NB4 (cell line): ENCODE measurements at regions not wholly inside any gene's neighbourhood (a gene's known extent, or its start where the extent isn't known, plus 50 kb on each side); places are given as distances from the start of the nearest gene placed in this dataset.

Source experiments
- CTCF ChIP-seq: IDR thresholded peaks from one replicate; pipeline ENCODE4 v1.5.1; 2012; ENCODE audit warnings: low read depth, low read length
- MYC ChIP-seq: IDR thresholded peaks from 2 replicates; pipeline ENCODE4 v1.6.1; 2011; ENCODE audit warnings: low read depth, low read length
- POLR2A ChIP-seq: IDR thresholded peaks from 2 replicates; pipeline ENCODE4 v1.6.1; 2011; ENCODE audit warnings: mild to moderate bottlenecking; ENCODE audit not compliant: insufficient read length; ENCODE audit errors: extremely low read depth
- TF ChIP-seq, protein P1 (sequence below): IDR thresholded peaks from 2 replicates; pipeline ENCODE4 v1.6.1; 2011; ENCODE audit warnings: low read depth, low read length

DNA sequence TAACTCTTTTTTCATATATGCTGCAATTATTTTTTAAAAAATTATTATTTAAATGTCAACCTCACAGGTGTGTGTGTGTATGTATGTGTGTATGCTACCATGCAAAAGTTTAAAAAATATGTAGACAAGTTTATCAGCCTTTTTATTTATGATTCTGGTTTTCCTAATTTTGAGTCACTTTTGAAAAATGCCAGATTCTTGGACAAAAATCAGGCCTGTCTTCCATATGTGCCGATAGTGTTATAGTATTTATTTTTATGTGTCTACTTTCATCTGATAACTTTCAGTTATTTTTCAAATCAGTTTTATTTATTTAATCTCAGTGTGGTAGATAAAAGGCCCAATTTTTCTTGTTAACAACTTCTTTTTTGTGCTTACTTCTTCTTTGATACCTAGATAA lies 176.2 kb downstream of the RDH14 start:
- TF ChIP-seq POLR2A (no peak), CTCF (no peak), MYC (no peak)
- TF ChIP-seq, protein P1, sequence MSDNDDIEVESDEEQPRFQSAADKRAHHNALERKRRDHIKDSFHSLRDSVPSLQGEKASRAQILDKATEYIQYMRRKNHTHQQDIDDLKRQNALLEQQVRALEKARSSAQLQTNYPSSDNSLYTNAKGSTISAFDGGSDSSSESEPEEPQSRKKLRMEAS = no peak
